Jurkat, Clone E6-1 (cell line): ENCODE measurements at regions not wholly inside any gene's neighbourhood (a gene's known extent, or its start where the extent isn't known, plus 50 kb on each side); places are given as distances from the start of the nearest gene placed in this dataset.
"Not testable (repeated sequence)": the region's sequence is repeated elsewhere in the genome, so short reads cannot be mapped to it uniquely, and the experiment has no call there.

ENCODE experiments used
- DNase-seq: peaks from one replicate; pipeline ENCODE4 v3.0.0-alpha.2; 2011; ENCODE audit warnings: low read depth, low spot score
- H3K4me3 ChIP-seq: 2 replicates; pipeline ENCODE4 v1.5.1; 2011; ENCODE audit warnings: mild to moderate bottlenecking, low read length, control low read depth, moderate library complexity

DNA sequence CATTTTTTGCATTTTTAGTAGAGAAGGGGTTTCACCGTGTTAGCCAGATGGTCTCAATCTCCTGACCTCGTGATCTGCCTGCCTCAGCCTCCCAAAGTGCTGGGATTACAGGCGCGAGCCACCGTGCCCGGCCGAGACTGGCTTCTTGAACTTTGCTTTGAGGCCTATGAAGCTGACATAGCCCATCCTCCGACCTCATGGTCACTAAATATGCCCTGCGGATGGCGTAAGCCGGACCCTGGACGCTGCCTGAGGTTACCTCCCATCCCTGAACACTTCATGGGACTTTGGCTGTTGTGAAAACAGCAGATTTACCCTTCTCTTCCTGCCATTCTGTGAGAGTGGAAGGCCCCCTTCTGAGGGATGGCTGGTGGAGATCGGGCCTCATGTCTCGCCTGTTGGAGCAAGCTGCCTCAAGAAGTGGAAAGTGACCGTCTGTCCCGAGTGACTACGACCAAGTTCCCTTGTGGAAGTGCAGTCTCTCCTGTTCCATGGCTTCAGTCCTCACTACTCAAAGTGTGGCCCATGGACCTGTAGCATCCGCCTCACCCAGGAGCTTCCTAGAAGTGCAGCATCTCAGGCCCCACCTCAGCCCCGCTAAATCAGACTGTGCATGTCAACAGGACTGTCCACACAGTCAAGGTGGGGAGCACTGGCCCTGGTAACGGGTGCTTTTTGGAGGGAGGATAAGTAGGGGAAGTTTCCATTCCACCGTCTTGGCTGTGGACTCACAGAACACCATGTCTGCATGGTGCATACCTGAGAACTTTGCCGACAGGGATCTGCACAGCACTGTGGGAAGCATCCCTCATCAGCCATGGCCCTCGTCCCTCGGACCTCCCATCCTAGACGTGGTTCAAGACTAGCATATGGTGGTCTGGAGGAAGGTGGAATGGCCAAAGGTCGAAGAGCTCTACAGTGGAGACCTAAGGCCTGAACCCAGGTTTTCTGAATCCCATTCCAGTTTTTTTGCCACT, 210.5 kb upstream of the SHH start:
- no peak overlapping the region for H3K4me3 ChIP-seq
- no peak for DNase-seq

GRCh38 chr7:156021471-156021870, 209.2 kb upstream of the SHH start:
- DNase-seq = no peak
- H3K4me3 ChIP-seq = no peak overlapping the region

DNA sequence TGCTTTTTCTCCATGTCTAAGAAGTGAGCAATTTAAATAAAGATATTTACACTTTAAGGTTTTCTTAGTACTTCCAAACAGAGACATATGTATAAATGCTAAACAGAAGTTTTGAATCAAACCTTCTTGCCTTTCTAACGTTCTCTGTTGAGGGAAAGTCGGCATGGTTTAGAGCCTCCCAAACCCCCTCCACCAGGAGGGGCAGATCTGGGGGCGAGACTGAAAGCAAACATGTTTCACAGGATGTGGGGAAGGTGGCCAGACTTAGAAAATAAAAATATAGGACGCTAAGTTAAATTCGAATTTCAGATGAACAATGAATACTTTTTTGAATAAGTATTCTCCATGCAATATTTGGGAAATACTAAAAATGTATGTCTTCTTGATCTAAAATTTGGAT, 208.3 kb upstream of the SHH start:
- no peak for DNase-seq

GRCh38 chr7:156019776-156020565, 207.7 kb upstream of the SHH start:
- DNase-seq = no peak
- H3K4me3 ChIP-seq = no peak overlapping the region

More for the DNA sequence above, 208.3 kb upstream of the SHH start:
- H3K4me3 ChIP-seq = no peak overlapping the region

DNA sequence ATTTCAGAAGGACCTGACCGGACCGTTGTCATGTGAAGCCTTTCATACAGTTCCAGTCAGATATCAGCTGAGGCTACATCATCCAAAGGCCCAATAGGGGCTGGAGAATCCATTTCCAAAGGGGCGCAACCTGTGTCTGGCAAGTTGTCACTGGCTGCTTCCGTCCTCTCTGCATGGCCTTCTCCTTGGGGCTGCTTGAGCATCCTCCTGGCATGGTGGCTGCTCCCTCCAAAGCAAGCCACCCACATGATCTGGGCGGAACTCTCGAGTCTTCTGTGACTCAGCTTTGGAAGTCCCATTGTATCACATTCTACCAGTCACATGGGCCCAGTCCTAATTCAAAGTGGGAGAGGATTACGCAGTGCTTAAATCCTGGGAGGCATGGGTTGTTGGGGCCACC, 207.0 kb upstream of the SHH start:
- DNase-seq = no peak
- H3K4me3 ChIP-seq = no peak overlapping the region

DNA sequence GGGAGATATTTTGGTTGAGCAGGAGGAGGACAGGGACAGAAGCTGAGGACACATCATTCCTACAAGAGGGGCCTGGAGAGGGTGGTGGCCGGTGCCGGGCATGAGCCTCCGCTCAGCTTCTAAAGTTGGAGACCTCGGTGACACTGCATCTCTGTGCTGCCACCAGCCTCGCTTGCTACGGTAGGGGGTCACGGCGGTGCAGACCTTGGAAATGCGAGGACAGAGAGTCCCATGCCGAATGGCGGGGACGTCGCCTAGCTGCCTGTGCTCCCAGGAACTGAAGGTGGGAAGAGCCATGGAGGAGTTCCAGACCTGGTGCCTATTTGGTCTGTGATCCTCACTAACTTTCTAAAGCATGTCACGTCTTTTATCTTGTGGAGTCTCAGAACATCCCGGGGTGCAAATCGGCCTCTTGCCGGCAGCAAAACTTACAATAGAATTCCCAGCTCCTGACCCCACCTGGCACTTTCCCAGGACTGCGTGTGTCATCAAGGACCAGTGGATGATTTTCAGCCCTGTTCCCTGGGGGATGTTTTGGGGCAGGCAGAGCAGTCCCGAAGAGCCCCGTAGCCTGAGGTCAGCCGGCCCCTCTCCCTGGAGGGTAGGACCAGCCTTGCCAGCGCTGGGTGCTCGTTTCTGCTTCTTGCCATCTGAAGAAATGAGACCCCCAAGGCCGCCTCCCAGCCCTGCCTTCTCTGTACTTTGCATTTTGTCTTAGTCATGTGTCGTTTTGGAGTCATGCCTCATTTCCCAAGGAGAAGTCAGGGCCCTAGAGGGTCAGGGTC, 205.8 kb upstream of the SHH start:
- no peak overlapping the region for H3K4me3 ChIP-seq
- no peak for DNase-seq

DNA sequence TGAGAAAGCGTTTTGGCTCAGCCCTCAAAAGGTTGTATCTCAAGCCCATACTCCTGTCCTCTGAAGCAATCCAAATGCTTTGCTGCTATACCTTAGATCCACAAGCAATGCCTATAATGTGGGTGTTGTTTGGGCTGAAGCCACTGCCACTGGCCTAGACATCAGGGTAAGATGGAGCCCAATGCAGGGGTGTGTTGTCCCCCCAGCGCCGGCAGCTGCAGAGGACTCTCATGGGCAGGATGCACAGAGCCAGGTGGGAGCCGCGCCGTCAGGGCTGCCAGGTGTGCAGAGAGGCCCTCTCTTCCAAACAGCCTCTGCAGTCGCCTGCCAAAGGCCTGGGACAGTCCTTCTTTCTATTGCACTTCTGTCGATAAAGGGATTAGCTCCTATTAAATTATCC, 205.2 kb upstream of the SHH start:
- H3K4me3 ChIP-seq = no peak overlapping the region
- no peak for DNase-seq

GRCh38 chr7:156015237-156016020, 203.2 kb upstream of the SHH start:
- DNase-seq = no peak
- no peak overlapping the region for H3K4me3 ChIP-seq

- H3K4me3 ChIP-seq = no peak overlapping the region
- no peak for DNase-seq
Measured at GRCh38 chr7:156014808-156015207, 202.5 kb upstream of the SHH start.

- DNase-seq = no peak
- no peak overlapping the region for H3K4me3 ChIP-seq
Measured at GRCh38 chr7:156014201-156014600, 201.9 kb upstream of the SHH start.

GRCh38 chr7:156012412-156012811, 200.1 kb upstream of the SHH start:
- no peak overlapping the region for H3K4me3 ChIP-seq
- no peak for DNase-seq

DNA sequence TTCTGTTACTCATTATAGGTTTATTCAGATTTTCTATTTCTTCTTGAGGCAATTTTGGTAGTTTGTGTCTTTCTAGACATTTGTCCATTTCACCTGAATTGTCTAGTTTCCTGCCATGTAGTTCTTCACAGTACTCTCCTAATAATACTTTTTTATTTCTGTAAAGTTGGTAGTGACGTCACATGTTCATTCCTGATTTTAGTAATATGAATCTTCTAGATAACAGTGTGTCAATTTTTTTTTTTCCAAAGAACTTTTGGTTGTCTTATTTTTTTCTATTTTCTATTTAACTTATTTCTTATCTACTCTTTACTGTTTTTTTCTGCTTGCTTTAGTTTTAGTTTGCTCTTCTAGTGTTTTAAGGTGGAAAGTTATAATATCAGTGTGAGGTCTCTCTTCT, 197.3 kb upstream of the SHH start:
- H3K4me3 ChIP-seq = no peak overlapping the region
- no peak for DNase-seq

DNA sequence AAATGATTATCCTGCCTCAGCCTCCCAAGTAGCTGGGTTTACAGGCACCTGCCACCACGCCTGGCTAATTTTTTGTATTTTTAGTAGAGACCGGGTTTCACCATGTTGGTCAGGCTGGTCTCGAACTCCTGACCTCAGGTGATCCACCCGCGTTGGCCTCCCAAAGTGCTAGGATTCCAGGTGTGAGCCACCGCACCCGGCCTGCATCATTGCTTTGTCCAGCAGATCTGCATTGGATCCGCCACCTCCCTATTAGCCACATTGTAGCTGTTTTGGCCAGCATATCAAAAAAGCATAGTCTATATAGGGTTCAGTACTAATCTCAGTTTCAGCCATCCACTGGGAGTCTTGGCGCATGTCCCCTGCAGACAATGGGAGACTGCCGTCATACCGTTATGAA, 194.6 kb upstream of the SHH start:
- not testable (repeated sequence) for H3K4me3 ChIP-seq, DNase-seq

DNA sequence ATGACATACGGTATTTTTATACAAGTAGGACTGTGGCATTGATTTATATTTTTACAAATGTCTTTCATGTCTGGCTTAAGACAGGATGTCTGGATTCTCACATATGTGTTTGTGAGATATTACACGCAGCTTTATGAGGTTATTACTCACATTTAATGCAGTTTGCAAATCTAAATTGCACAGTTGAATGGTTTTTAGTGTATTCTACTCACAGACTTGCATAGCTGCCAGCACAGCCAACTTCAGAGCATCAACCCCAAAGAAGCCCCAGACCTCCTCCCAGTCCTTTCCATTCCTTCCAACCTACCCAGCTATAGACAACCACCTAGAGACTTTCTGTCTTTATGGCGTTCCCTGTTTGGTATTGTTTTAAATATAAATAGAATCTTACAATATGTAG, 193.8 kb upstream of the SHH start:
- DNase-seq = no peak

DNA sequence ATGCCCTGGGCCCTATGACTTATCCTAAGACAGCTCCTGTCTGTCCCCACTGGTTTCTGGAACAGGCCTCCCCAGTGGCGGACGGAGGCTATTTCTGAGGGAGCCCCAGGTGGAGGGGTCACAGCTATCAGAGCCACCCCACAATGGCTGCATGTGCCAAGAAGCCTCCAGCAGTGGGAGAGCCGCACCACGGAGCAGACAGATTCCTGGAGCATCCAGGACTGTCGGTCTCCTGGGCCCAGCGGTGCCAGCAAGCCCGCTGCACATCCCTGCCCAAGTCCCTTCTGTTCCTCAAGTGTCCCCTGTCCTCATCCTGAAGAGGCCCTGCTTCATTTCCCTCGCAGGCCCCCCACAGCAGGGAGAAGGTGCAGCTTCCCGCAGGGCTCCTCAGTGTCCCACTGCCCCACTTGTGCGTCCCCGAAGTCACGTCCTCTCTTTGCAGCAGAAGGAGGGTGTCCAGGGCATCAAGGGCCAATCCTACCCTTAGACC, 193.0 kb upstream of the SHH start:
- no peak for DNase-seq
- no peak overlapping the region for H3K4me3 ChIP-seq

More for the DNA sequence above, 193.8 kb upstream of the SHH start:
- H3K4me3 ChIP-seq = no peak overlapping the region

DNA sequence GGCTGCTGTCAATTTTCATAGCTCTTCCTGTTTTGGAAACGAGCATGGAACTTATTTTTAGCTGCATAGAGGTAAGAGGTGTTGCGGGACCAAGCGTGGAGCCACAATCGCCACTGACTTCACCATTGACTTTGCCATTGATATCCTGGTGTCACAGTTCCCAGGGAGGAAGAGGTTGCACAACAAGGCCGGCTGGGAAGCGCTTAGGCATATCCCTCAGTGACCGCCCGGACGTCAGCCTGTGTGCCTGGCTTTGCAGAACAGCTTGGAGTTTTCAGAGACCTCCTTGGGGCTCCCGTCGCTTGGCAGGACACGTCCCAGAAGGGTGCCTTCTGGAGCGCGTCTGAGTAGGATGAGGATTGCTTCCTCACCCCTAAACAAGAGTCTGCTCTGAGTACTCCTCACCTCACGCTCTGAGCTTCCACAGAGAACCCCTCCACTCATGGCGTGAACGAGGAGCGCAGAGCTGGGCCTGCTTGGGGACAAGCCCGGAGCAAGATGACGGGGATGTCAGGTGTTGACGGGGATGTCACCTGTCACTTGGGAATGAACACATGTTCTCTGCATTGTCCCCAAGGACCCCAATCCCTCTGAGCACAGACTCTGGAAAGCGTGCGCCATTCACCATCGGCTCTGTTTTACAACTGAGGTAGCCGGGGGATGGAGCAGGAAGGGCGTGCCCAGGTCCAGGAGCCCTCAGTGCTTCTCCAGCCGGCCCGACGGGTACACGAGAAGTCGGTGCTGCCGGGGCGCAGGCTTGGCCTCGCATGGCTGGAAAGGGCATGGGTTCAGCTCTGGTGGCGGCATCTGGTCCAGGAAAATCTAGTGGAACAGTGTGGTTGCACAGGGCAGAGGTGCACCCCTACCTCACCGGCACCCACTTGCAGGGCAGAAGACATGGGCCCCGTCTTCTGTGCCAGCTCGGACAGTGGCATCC, 192.3 kb upstream of the SHH start:
- no peak for DNase-seq

More for the DNA sequence above, 192.3 kb upstream of the SHH start:
- H3K4me3 ChIP-seq = no peak overlapping the region
